NCI-H1436 treated with DMSO at 0.1 percent for 48 hours (cell line): ENCODE measurements at regions not wholly inside any gene's neighbourhood (a gene's known extent, or its start where the extent isn't known, plus 50 kb on each side); places are given as distances from the start of the nearest gene placed in this dataset.
"Not testable (repeated sequence)": the region's sequence is repeated elsewhere in the genome, so short reads cannot be mapped to it uniquely, and the experiment has no call there.

Experiments
- DNase-seq: peaks from one replicate; lab custom pipeline; 2025; lab: John Stamatoyannopoulos, UW

DNA sequence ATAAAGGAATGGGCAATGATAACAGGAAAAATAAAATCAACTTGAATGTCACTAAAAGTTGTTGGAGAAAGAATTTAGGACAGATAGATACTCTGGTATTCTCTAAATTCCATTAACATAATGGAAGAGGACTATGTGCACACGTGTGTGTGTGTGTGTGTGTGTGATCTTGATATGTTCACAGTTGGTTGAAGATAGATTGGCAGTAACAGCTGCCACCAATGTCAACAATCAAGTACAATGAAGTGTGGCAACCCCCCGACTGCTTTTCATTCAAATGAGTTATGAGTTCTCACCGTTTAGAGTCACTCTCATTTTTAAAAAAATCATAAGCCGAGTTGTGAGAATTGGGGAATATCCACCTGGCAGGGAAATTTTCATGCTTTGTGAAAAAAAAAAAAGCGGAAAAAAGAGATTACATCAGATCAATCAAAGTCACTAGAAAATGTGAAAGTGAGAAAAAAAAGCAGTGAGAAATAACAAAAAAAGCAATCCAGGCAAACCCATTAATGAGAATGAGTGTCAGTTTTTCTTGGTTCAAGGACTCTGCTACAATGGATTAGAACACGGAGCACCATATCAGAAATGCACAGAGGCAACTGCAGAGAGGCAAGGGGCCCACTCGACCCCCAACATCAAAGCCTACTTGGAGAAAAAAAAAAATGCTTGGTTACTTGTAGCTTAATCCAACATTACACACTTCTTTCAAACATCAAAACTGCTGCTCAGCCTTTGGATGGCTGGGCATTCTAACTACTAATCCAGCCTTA lies 414.9 kb upstream of the PITX2 start:
- no peak for DNase-seq

DNA sequence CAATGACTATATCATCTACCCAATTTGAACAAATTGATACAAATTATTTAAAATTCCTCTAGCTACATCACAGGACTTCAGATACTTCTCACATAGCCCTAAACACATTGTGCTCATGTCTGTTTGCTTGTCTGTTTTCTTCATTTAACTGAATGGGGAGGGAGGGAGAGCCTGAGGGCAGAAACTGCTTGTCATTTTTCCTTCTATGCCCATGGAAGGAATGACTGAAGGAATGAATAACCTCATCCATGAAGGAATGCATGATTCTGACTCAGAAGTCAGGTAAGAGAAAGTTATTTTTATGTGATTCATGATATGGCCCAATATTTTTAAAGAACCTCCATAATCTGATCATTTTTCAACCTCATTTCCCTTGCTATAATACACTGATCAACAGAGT lies 418.0 kb upstream of the PITX2 start:
- no peak for DNase-seq

DNA sequence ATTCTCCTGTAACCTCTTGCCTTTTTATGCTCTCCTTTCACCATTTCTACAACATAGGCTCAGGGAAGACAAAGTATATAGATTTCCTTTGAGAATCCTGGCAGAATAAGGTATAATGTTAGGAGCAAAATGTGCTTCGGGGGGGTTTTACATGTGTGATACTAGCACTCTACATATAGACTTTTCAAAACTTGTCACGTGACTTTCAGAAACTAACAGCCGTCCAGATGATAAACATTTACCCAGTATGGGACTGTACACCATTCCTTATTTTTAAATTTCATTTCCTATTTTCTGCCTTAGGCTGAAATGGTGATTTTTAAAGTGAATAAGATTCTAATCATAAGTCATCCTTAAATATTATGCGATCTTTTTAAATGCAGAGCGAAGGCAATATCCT lies 420.4 kb upstream of the PITX2 start:
- no peak for DNase-seq

DNA sequence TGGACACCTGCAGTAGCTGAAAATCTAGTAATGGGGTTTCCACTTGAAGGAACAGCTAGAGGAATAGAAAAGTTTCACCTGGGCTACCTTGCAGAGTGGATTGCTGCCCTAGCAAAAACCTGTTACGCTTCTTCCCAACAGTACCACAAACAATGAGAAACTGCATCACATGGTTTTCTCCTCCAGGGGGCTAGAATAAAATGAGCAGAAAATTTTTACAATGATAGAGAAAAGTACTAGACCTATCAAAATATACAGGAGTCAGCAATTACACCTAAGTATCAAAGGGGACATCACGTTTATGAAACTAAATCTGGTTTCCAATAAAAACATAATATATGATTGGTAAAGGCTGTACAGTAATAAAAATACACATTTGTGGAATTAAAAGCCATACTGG lies 423.1 kb upstream of the PITX2 start:
- DNase-seq = no peak

DNA sequence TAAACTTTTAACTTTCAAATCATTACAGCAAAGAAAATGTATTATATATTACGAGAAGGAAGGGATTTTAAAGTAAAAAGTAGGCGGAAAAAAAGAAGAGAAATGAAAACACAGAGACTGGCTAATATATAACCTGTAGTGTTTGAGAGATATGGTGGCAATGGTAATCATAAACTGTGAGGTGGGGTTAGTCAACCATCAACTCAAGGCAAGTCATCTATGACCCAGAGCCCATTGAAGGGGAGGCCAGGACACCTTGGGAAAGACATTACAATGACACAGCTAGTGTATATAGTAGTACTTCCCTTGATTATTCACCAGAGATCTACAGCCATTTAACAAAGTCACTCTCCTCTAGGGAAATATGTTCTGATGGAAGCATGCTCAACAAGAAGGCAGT lies 423.9 kb upstream of the PITX2 start:
- no peak for DNase-seq

DNA sequence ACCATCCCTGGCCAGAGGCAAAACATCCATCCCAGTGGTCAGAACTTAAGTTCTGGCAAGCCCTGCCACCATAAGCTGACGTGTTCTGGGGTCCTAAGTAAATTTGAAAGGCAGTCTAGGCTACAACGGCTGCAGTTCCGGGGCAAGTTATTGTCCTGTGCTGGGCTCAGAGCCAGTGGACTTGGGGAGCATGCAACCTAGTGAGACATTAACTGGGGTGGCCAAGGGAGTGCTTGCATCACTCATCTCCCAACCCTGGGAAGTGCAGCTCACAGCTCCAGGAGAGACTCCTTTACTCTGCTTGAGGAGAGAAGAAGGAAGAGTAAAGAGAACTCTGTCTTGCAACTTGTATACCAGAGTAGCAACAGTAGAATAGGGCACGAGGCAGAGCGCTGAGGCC lies 425.4 kb upstream of the PITX2 start:
- DNase-seq = no peak

DNA sequence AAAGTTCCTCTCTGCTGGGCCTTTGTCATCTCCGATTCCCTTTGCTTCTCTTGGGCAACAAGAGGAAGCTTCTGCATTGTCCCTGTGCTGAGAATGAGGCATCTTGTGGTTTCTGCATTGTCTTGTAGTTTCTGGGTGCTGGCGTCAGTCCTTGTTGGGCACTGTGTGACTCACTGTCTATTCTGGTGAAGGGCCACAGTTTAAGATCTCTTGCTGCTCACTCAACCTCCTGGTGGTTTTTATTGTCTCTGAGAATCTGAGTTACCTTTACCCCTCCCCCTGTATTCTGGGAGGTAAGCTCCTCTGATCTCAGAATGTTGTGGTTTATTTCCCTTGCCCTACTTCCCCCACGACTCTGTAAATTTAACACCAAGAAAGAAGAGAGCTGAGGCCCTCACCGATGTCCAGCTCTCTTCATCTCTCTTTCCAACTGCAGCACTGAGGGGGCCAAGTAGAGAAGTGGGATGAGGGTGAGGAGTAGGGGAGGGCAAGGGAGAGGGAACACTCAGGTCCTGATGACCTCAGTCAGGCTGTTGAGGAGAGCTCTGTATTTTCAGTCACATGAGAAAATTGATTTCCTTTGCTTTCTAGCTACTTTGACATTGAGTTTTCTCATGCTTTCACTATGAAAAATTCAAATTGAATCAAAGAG lies 441.6 kb upstream of the PITX2 start:
- no peak for DNase-seq

DNA sequence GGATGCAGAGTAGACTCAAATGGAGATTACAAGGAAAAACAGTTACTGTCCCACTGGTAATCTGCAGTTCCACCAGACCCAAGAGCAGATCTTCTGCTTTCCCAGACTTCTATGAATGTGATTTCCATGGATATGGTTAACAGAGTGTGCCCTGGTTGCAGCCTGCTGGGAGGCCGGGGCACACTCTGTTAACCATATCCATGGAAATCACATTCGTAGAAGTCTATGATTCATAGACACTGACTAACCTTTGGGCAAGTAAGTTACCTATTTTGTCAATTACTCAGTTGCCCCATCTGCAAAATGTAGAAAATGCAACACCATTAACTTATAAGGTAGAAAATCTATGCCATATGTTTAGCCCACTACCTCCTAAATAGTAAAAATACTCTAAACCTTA lies 443.1 kb upstream of the PITX2 start:
- DNase-seq = no peak

DNA sequence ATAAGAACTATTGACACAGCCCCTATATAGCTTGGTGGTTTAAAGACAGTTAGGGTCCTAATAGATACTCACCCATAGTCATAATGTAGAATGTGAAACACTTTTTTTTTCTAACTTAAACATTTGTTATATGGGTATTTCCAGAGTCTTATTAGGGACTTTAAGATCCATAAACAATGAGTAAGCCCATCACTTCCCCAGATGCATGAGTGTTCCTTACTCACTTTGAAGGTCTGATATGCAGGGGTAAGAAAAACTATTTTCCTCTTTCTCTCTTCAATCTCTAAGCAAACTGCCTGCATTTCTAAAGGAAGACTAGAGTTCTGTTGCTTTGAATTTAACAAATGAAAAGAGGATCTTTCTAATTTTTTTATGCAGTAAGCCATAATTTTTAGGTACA lies 443.6 kb upstream of the PITX2 start:
- DNase-seq = no peak

DNA sequence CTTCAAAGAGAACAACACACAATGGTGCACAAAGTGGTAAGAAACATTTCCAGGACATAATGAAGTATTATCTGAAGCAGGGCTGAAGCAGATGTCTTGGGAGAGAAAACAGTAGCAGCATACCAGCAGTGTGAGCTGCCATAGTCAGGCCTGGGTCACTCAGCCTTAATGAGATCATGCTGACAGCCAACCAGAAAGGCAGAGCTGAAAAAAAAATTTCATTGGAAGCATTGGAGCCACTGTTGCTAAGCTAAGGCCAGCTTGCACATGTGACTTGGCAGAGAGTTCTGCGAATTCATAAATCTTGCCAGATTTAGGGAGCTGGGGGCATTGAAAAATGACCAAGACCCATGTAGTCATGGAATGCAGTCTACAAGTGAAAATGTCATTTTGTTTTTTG lies 444.0 kb upstream of the PITX2 start:
- no peak for DNase-seq

DNA sequence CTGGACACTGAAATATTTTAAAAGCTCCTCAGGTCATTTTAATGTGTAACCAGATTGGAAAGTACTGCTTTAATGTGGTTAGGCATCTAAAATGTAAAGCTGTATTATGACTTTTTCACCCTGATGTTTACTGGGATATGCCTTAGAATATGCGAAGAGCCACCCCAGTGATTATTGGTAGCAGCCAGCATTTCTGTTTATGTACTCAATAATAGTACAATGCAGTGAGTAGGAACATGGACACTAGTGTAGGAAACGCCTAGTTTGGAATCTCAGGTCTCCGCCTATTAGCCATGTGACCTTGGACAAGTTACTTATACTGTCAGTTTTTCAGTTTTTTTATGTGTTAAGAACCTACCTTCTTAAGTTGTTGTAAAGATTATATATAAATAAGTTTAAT lies 446.0 kb upstream of the PITX2 start:
- no peak for DNase-seq

DNA sequence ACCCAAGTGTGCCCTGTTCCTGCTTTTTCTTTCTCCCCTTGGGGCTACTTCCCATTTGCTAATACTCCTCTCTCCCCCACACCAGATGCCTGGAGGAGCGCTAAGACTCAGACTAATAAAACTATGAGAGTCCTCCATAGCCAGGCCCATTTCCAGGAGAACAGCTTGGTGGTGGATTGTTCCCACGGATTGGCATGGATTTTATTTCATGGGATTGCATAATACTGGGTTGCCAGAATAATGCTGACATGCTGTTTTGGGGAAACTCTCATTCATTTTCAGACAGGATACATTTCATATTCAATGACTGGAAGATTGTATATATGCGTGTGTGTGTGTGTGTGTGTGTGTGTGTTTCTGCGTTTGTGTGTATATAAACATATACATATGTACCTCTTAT lies 447.5 kb upstream of the PITX2 start:
- no peak for DNase-seq

DNA sequence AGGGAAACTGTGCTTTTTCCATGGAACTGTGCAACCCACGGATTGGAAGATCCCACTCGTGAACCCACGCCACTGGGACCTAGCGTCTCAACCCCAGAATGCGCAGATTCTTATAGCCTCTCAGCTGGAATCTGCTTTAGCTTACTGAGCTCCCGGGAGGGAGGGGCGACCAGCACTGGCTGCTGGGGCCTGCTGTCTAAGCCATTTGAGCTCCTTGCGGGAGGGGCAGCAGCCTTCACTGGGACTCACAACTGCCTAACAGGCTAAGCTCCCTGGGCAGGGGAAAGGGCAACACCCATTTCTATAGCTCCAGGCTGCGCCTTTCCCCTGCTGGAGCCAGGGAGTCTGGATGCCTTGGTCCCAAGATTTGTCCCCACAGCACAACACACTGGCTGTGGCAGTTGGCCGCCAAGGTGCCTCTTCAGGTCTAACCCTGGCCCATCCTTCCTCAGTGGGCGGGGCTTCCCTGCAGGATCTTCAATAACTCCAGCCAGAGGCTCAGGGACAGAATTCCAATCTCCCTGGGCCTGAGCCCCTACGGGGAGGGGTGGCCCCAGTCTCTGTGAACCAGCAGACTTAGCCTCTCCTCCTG lies 451.7 kb upstream of the PITX2 start:
- DNase-seq = no peak

DNA sequence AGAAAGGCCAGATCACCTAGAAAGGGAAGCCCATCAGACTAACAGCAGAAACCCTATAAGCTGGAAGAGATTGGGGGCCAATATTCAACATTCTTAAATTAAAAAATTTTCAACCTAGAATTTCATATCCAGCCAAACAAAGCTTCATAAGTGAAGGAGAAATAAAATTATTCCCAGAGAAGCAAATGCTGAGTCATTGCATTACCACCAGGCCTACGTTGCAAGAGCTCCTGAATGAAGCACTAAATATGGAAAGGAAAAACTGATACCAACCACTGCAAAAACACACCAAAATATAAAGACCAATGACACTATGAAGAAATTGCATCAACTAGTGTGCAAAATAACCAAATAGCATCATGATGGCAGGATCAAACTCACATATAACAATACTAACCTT lies 453.4 kb upstream of the PITX2 start:
- not testable (repeated sequence) for DNase-seq

DNA sequence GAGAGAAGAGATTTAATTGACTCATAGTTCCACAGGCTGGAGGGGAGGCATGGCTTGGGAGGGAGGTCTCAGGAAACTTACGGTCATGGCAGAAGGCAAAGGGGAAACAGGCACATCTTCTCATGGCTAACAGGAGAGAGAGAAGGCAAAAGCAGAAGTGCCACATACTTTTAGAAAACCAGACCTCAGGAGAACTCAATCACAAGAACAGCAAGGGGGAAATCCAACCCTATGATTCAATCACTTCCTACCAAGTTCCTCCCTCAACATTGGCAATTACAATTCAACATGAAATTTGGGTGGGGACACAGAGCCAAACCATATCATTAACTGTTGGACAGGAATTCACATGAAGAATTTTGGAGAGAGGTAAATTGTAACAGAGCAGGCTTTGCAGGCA lies 485.3 kb upstream of the PITX2 start:
- DNase-seq = no peak

DNA sequence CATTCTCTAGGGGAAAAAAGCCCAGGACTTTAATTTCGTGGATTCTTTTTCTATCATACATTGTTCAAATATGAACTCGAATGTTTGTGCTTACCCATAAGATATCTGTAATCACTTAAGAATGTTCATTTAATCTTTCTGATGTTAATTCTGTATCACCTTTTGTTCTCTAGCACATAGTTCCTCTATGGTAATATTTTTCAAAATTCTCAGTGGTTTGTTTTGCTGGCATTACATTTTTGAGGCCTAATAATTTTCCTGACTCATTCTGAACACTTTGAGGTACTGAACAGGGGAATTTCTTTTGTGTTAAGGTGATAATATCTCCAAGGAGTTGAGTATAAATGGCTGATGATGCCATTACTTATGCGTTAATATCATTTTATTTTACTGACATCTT lies 490.7 kb upstream of the PITX2 start:
- no peak for DNase-seq

DNA sequence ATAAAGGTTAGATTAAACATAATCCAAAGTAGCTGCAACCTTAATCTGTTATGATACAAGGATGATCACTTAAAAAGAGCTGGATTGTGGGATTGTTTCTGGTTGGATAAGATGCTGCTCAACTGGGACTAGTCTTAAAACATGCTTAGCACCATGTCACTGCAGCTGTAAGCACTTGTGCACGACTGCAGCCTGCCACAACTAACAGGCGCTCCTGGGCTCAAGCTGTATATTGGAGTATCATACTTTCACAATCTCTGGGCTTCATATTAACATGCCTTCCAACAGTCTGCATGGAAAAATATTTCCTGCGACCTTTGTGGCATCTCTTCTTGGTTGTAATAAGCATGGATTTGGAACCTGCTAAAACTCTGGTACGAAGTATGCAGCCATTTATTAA lies 493.0 kb upstream of the PITX2 start:
- DNase-seq = no peak

DNA sequence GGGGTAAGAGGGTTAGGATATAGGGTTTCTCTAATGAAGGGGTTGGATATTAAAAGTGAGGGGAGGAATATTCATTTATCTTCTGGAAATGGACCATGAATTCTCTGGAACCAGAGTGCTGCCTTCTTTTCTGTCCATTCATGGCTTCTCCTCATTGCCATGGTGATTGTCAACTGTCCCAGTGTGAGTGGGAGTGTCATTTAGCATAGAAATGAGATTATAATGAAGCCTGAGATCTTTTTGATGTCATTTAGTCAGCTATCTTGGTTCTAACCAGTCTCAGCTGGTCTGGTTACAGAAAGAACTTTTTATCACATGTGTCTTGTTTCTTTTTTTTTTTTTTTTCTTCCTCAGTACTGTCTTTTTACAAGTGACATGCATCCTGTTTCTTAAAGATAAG lies 497.3 kb upstream of the PITX2 start:
- DNase-seq = no peak

DNA sequence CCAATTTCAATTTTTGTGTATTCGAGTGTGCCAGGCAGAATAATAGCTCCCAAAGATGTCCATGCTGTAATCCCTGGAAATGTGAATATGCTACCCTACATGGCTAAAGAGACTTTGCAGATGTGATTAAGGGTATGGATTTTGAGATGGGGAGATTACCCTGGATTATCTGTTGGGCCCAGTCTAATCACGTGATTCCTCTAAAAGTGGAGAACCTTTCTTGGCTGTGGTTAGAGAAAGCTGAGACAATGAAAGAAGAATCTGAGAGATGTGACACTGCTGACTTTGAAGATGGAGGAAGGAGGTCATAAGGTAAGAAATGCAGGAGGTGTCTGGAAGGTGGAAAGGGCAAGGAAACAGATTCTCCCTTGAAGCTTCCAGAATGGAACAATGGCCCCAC lies 503.5 kb upstream of the PITX2 start:
- no peak for DNase-seq

DNA sequence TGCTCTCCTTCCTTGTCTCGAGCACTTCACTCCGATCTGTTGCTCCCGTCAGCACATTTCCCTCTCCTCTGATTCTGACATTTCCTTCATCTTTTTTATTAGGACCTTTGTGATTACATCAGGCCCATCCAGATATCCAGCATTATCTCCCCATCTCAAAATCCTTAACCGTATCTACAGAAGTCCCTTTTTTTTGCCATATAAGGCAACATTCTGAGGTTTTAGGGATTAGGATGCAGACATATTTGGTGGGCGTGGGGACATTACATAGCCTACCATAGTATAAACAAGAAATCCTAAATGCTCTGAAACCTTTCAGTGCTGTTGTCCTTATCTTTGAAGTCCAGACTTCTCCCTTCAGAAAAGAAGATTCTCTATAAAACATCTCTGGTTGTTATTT lies 505.0 kb upstream of the PITX2 start:
- no peak for DNase-seq

DNA sequence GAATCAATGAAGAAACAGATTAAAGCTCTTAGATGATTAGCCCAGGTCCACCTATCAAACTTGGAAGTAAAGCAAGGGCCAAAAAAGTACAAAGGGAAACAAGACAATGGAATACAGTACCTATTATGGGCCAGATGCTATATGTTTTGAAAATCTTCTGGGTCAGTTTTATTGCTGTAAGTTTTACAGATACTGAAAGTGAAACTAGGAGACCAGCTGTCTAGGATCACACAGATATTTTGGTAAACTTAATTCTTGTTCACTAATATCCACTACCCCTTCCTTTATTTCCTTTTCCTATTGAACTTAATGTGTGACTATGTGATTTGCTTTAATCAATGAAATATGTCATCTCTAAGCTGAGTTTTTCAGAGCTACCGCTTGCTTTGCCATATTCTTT lies 505.4 kb upstream of the PITX2 start:
- no peak for DNase-seq

DNA sequence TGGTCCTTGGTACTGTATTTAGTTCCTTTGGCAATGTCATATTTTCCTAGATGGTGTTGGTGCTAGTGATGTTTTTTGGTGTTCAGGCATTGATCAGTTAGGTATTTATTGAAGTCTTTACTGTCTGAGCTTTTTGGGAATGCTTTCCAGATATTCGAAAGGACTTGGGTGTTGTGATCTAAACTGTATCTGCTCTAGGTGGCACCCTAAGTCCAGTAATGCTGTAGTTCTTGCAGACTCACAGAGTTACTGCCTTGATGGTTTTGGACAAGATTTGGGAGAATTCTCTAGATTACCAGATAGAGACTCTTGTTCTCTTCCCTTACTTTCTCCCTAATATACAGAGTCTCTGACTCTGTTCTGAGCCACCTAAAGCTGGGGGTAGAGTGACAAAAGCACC lies 513.6 kb upstream of the PITX2 start:
- no peak for DNase-seq

DNA sequence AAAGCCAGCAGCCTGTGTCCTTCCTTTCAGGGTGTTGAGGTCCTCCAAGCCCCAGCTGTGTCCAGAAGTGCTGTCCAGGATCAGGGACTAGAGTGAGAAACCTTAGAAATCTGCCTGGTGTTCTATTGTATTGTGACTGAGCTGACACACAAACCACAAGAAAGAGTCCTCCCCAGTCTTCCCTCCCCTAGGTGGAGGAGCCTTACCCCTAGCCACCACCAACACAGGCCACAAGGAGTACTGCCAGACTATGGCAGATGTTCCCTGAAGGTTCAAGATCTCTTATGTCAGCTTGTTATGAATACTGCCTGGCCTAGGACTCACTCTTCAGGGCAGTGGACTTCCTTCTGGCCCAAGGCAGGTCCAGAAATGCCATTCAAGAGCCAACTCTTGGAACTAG lies 514.1 kb upstream of the PITX2 start:
- DNase-seq = no peak

DNA sequence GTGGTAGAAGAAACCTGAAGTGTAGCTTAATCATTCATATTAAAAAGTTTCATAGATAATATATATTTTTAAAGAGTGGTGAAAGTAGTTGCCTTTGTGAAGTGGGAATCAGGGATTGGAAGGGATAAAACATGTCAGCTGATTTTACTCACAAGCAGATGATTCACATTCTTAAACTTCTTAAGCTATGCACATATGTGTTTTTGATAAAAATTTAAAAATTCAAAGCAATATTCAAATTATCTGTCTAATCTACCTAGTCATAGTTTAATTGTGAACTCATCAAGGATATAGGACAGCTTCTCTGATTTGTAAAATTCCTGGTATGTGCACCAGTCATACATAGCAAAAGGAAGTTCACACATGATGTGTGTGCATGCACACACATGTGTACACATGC lies 520.6 kb upstream of the PITX2 start:
- DNase-seq = no peak
